ENCODE measurements at regions not wholly inside any gene's neighbourhood (a gene's known extent, or its start where the extent isn't known, plus 50 kb on each side); places are given as distances from the start of the nearest gene placed in this dataset.
"Not testable (repeated sequence)": the region's sequence is repeated elsewhere in the genome, so short reads cannot be mapped to it uniquely, and the experiment has no call there.

- Histone ChIP-seq H3K9ac (ENCODE audit: low read depth, low read length) (no peak overlapping the region), H3K9me3 (ENCODE audit: control insufficient read depth, insufficient read depth, low read length) (no peaks in the 10 kb centered on the region), H3K4me3 (ENCODE audit: low read depth, low read length) (no peak overlapping the region), H3K27me3 (ENCODE audit: control insufficient read depth, insufficient read depth, low read length) (no peaks in the 10 kb centered on the region), H3K4me1 (ENCODE audit: control insufficient read depth, insufficient read depth, low read length) (no peaks in the 10 kb centered on the region), H3K36me3 (ENCODE audit: control insufficient read depth, insufficient read depth, low read length) (no peaks in the 10 kb centered on the region)
These were observed 65.8 kb downstream of the MRPL57 start for GRCh38 chr13:21242236-21242635.

- H3K4me1 ChIP-seq (ENCODE audit: control insufficient read depth, insufficient read depth, low read length): no peaks in the 10 kb centered on the region
- H3K9ac ChIP-seq (ENCODE audit: low read depth, low read length): no peak overlapping the region
- no peaks in the 10 kb centered on the region for H3K9me3 ChIP-seq (ENCODE audit: control insufficient read depth, insufficient read depth, low read length)
- no peaks in the 10 kb centered on the region for H3K36me3 ChIP-seq (ENCODE audit: control insufficient read depth, insufficient read depth, low read length)
- no peaks in the 10 kb centered on the region for H3K27me3 ChIP-seq (ENCODE audit: control insufficient read depth, insufficient read depth, low read length)
- H3K4me3 ChIP-seq (ENCODE audit: low read depth, low read length): no peak overlapping the region
These were observed 66.8 kb downstream of the MRPL57 start for GRCh38 chr13:21243045-21243897.

GRCh38 chr13:21243898-21244184 lies 67.4 kb downstream of the MRPL57 start:
- H3K9ac ChIP-seq (ENCODE audit: low read depth, low read length); H3K36me3 ChIP-seq (ENCODE audit: control insufficient read depth, insufficient read depth, low read length); H3K27me3 ChIP-seq (ENCODE audit: control insufficient read depth, insufficient read depth, low read length); H3K4me1 ChIP-seq (ENCODE audit: control insufficient read depth, insufficient read depth, low read length); H3K9me3 ChIP-seq (ENCODE audit: control insufficient read depth, insufficient read depth, low read length); H3K4me3 ChIP-seq (ENCODE audit: low read depth, low read length): not testable (repeated sequence)

- H3K4me1 ChIP-seq (ENCODE audit: control insufficient read depth, insufficient read depth, low read length): no peaks in the 10 kb centered on the region
- no peaks in the 10 kb centered on the region for H3K36me3 ChIP-seq (ENCODE audit: control insufficient read depth, insufficient read depth, low read length)
- H3K4me3 ChIP-seq (ENCODE audit: low read depth, low read length): no peak overlapping the region
- H3K9me3 ChIP-seq (ENCODE audit: control insufficient read depth, insufficient read depth, low read length): no peaks in the 10 kb centered on the region
- H3K9ac ChIP-seq (ENCODE audit: low read depth, low read length): no peak overlapping the region
- H3K27me3 ChIP-seq (ENCODE audit: control insufficient read depth, insufficient read depth, low read length): no peaks in the 10 kb centered on the region
These were observed 70.4 kb downstream of the MRPL57 start for GRCh38 chr13:21246761-21247452.

GRCh38 chr13:21256351-21256761 lies 79.9 kb downstream of the MRPL57 start:
- no peak overlapping the region for H3K9ac ChIP-seq (ENCODE audit: low read depth, low read length)
- no peak overlapping the region for H3K4me3 ChIP-seq (ENCODE audit: low read depth, low read length)
- no peaks in the 10 kb centered on the region for H3K4me1 ChIP-seq (ENCODE audit: control insufficient read depth, insufficient read depth, low read length)
- H3K27me3 ChIP-seq (ENCODE audit: control insufficient read depth, insufficient read depth, low read length): no peaks in the 10 kb centered on the region
- no peaks in the 10 kb centered on the region for H3K36me3 ChIP-seq (ENCODE audit: control insufficient read depth, insufficient read depth, low read length)
- no peaks in the 10 kb centered on the region for H3K9me3 ChIP-seq (ENCODE audit: control insufficient read depth, insufficient read depth, low read length)

- H3K4me1 ChIP-seq (ENCODE audit: control insufficient read depth, insufficient read depth, low read length): no peaks in the 10 kb centered on the region
These were observed 80.4 kb downstream of the MRPL57 start for GRCh38 chr13:21256891-21257290.

GRCh38 chr13:21259571-21260455 lies 83.4 kb downstream of the MRPL57 start:
- no peak overlapping the region for H3K4me3 ChIP-seq (ENCODE audit: low read depth, low read length)
- H3K27me3 ChIP-seq (ENCODE audit: control insufficient read depth, insufficient read depth, low read length): no peaks in the 10 kb centered on the region
- H3K9me3 ChIP-seq (ENCODE audit: control insufficient read depth, insufficient read depth, low read length): no peaks in the 10 kb centered on the region
- H3K9ac ChIP-seq (ENCODE audit: low read depth, low read length): no peak overlapping the region
- no peaks in the 10 kb centered on the region for H3K36me3 ChIP-seq (ENCODE audit: control insufficient read depth, insufficient read depth, low read length)
- no peaks in the 10 kb centered on the region for H3K4me1 ChIP-seq (ENCODE audit: control insufficient read depth, insufficient read depth, low read length)

More at GRCh38 chr13:21256891-21257290, 80.4 kb downstream of the MRPL57 start:
- H3K4me3 ChIP-seq (ENCODE audit: low read depth, low read length): no peak overlapping the region
- no peak overlapping the region for H3K9ac ChIP-seq (ENCODE audit: low read depth, low read length)
- H3K27me3 ChIP-seq (ENCODE audit: control insufficient read depth, insufficient read depth, low read length): no peaks in the 10 kb centered on the region
- H3K9me3 ChIP-seq (ENCODE audit: control insufficient read depth, insufficient read depth, low read length): no peaks in the 10 kb centered on the region
- no peaks in the 10 kb centered on the region for H3K36me3 ChIP-seq (ENCODE audit: control insufficient read depth, insufficient read depth, low read length)

- H3K4me1 ChIP-seq (ENCODE audit: control insufficient read depth, insufficient read depth, low read length); H3K9me3 ChIP-seq (ENCODE audit: control insufficient read depth, insufficient read depth, low read length); H3K36me3 ChIP-seq (ENCODE audit: control insufficient read depth, insufficient read depth, low read length); H3K27me3 ChIP-seq (ENCODE audit: control insufficient read depth, insufficient read depth, low read length); H3K4me3 ChIP-seq (ENCODE audit: low read depth, low read length); H3K9ac ChIP-seq (ENCODE audit: low read depth, low read length): not testable (repeated sequence)
These were observed 84.3 kb downstream of the MRPL57 start for GRCh38 chr13:21260561-21261290.

GRCh38 chr13:21261487-21262216 lies 85.2 kb downstream of the MRPL57 start:
- H3K4me3 ChIP-seq (ENCODE audit: low read depth, low read length); H3K4me1 ChIP-seq (ENCODE audit: control insufficient read depth, insufficient read depth, low read length); H3K9me3 ChIP-seq (ENCODE audit: control insufficient read depth, insufficient read depth, low read length); H3K27me3 ChIP-seq (ENCODE audit: control insufficient read depth, insufficient read depth, low read length); H3K9ac ChIP-seq (ENCODE audit: low read depth, low read length); H3K36me3 ChIP-seq (ENCODE audit: control insufficient read depth, insufficient read depth, low read length): not testable (repeated sequence)

GRCh38 chr13:21263909-21264308 lies 87.5 kb downstream of the MRPL57 start:
- not testable (repeated sequence) for H3K9ac ChIP-seq (ENCODE audit: low read depth, low read length); H3K9me3 ChIP-seq (ENCODE audit: control insufficient read depth, insufficient read depth, low read length); H3K27me3 ChIP-seq (ENCODE audit: control insufficient read depth, insufficient read depth, low read length); H3K4me1 ChIP-seq (ENCODE audit: control insufficient read depth, insufficient read depth, low read length); H3K4me3 ChIP-seq (ENCODE audit: low read depth, low read length); H3K36me3 ChIP-seq (ENCODE audit: control insufficient read depth, insufficient read depth, low read length)

- H3K36me3 ChIP-seq (ENCODE audit: control insufficient read depth, insufficient read depth, low read length); H3K4me1 ChIP-seq (ENCODE audit: control insufficient read depth, insufficient read depth, low read length); H3K27me3 ChIP-seq (ENCODE audit: control insufficient read depth, insufficient read depth, low read length); H3K4me3 ChIP-seq (ENCODE audit: low read depth, low read length); H3K9me3 ChIP-seq (ENCODE audit: control insufficient read depth, insufficient read depth, low read length); H3K9ac ChIP-seq (ENCODE audit: low read depth, low read length): not testable (repeated sequence)
These were observed 92.0 kb downstream of the MRPL57 start for GRCh38 chr13:21268485-21268884.
